Ishikawa (cell line): ENCODE measurements at regions not wholly inside any gene's neighbourhood (a gene's known extent, or its start where the extent isn't known, plus 50 kb on each side); places are given as distances from the start of the nearest gene placed in this dataset.

Experiments
- CEBPB ChIP-seq: IDR thresholded peaks from 2 replicates; pipeline ENCODE4 v1.6.1; 2012
- CREB1 ChIP-seq: IDR thresholded peaks from 2 replicates; pipeline ENCODE4 v1.6.1; 2012; ENCODE audit warnings: low read depth
- EGR1 ChIP-seq: IDR thresholded peaks from 2 replicates; pipeline ENCODE4 v1.6.1; 2012
- EP300 ChIP-seq: IDR thresholded peaks from 2 replicates; pipeline ENCODE4 v1.6.1; 2012; ENCODE audit warnings: borderline replicate concordance
- FOXM1 ChIP-seq: IDR thresholded peaks from 2 replicates; pipeline ENCODE4 v1.6.1; 2012; ENCODE audit warnings: low read depth, borderline replicate concordance
- MAX ChIP-seq: IDR thresholded peaks from 2 replicates; pipeline ENCODE4 v1.6.1; 2012
- NFIC ChIP-seq: IDR thresholded peaks from 2 replicates; pipeline ENCODE4 v1.6.1; 2012
- RAD21 ChIP-seq: IDR thresholded peaks from 2 replicates; pipeline ENCODE4 v1.6.1; 2012; ENCODE audit warnings: low read depth
- REST ChIP-seq: IDR thresholded peaks from 2 replicates; pipeline ENCODE4 v1.6.1; 2012; ENCODE audit warnings: low read depth, mild to moderate bottlenecking
- TAF1 ChIP-seq: IDR thresholded peaks from 2 replicates; pipeline ENCODE4 v1.6.1; 2012; ENCODE audit warnings: low read depth, mild to moderate bottlenecking
- TCF12 ChIP-seq: IDR thresholded peaks from 2 replicates; pipeline ENCODE4 v1.6.1; 2012; ENCODE audit warnings: low read depth
- TEAD4 ChIP-seq: IDR thresholded peaks from 2 replicates; pipeline ENCODE4 v1.6.1; 2012
- YY1 ChIP-seq: IDR thresholded peaks from 2 replicates; pipeline ENCODE4 v1.6.1; 2012; ENCODE audit warnings: low read depth
- ZBTB7A ChIP-seq: IDR thresholded peaks from 2 replicates; pipeline ENCODE4 v1.6.1; 2012; ENCODE audit warnings: low read depth
- TF ChIP-seq, protein P1 (sequence below): IDR thresholded peaks from 2 replicates; pipeline ENCODE4 v1.6.1; 2012

DNA sequence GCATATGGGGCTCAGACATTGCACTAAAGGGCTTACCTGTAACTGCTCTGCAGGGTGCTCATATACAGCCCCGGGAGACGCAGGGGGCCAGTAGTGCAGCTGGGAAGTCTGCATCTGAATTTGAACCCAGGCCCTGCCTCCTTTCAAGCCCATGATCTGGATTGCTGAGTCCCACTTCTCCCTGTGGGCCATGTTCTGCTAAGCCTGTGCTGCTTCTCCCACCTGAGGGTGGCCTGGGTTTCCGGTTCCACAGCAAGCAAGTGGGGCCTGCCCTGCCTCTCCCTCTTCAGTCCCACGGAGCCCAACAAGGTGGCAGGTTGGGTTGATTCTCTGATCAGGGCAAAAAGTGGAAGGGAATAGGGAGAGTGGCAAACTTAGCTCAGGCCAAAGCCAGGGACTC lies 56.6 kb upstream of the GDF10 start:
- TF ChIP-seq EGR1 = no peak
- TF ChIP-seq CEBPB = no peak

DNA sequence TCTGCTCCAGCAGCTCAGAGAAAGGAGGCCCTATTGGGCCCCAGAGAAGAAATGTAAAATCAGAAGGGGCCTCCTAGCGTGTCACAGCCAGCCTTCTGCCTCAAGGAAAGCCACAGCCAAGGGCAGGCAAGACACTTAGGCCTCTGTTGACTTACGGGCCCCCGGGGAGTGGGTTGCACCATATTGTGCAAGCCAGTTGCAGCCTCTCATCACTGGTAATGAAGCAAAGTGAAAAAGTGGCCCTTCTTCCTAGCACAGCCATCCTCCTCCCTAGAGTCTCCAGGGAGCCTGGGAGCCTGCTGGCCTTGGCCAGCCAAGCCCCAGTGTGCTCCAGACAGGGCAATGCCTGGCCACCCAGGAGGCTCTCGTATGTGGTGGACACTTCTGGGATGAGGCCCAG lies 56.2 kb upstream of the GDF10 start:
- no peak for TF ChIP-seq ZBTB7A
- TF ChIP-seq TCF12 = no peak
- no peak for TF ChIP-seq EP300
- TF ChIP-seq NFIC = no peak
- TF ChIP-seq REST = no peak
- TF ChIP-seq, protein P1, sequence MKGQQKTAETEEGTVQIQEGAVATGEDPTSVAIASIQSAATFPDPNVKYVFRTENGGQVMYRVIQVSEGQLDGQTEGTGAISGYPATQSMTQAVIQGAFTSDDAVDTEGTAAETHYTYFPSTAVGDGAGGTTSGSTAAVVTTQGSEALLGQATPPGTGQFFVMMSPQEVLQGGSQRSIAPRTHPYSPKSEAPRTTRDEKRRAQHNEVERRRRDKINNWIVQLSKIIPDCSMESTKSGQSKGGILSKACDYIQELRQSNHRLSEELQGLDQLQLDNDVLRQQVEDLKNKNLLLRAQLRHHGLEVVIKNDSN = no peak
- no peak for TF ChIP-seq TEAD4
- TF ChIP-seq CREB1 = no peak
- TF ChIP-seq YY1 = no peak
- no peak for TF ChIP-seq EGR1
- no peak for TF ChIP-seq MAX
- no peak for TF ChIP-seq CEBPB
- TF ChIP-seq TAF1 = no peak
- TF ChIP-seq FOXM1 = no peak
- TF ChIP-seq RAD21 = no peak

GRCh38 chr10:47244560-47245500 lies 55.2 kb upstream of the GDF10 start:
- TF ChIP-seq ZBTB7A (no peak), MAX (no peak), CREB1 (no peak), NFIC (no peak), RAD21 (no peak), YY1 (no peak), FOXM1 (no peak), TAF1 (no peak), REST (no peak), EGR1 (no peak), CEBPB (no peak)
- TF ChIP-seq, protein P1 = no peak

- TF ChIP-seq TAF1 (no peak), MAX (no peak), ZBTB7A (no peak), CREB1 (no peak), FOXM1 (no peak), TEAD4 (no peak), EP300 (no peak), EGR1 (no peak), CEBPB (no peak), TCF12 (no peak), RAD21 (no peak), REST (no peak), NFIC (no peak)
- TF ChIP-seq, protein P1 = no peak
Measured at GRCh38 chr10:47245731-47246350, 54.2 kb upstream of the GDF10 start.
